Activated B cell treated with CpG ODN at 0.5 μM for 24 hours (primary cell): ENCODE measurements at regions not wholly inside any gene's neighbourhood (a gene's known extent, or its start where the extent isn't known, plus 50 kb on each side); places are given as distances from the start of the nearest gene placed in this dataset.
"Not testable (repeated sequence)": the region's sequence is repeated elsewhere in the genome, so short reads cannot be mapped to it uniquely, and the experiment has no call there.

Experiments
- ATAC-seq: fragments of 200-7000 bp; cut with Tn5 transposase; one replicate; pipeline ENCODE4 v1.10.0; 2021; ENCODE audit warnings: low read depth, mild to moderate bottlenecking, moderate library complexity
- CTCF ChIA-PET: fragments of 350-600 bp; sonication (Branson Sonifier 250); formaldehyde crosslinking; loops from one replicate; lab custom pipeline; 2021; ENCODE audit warnings: antibody characterized with exemption; lab: Charles Lee
- POLR2A ChIA-PET: fragments of 350-600 bp; sonication (Branson Sonifier 250); formaldehyde crosslinking; loops from one replicate; lab custom pipeline; 2021; ENCODE audit warnings: antibody characterized with exemption; lab: Charles Lee
- DNase-seq: peaks from one replicate; pipeline ENCODE4 v3.0.0; 2022
- H3K27ac Mint-ChIP-seq: one replicate; pipeline ENCODE4 v1.8.0; 2020; ENCODE audit warnings: mixed read lengths
- H3K27me3 Mint-ChIP-seq: one replicate; pipeline ENCODE4 v1.8.0; 2021; ENCODE audit warnings: mixed read lengths
- H3K36me3 Mint-ChIP-seq: one replicate; pipeline ENCODE4 v1.8.0; 2021; ENCODE audit warnings: low read depth, mixed read lengths
- H3K4me1 Mint-ChIP-seq: one replicate; pipeline ENCODE4 v1.8.0; 2021; ENCODE audit warnings: mixed read lengths
- H3K4me3 Mint-ChIP-seq: one replicate; pipeline ENCODE4 v1.8.0; 2020; ENCODE audit warnings: mild to moderate bottlenecking, mixed read lengths
- H3K9me3 Mint-ChIP-seq: one replicate; pipeline ENCODE4 v1.8.0; 2020; ENCODE audit warnings: mixed read lengths
- intact Hi-C: fragments of 100-400 bp; cut with micrococcal nuclease; formaldehyde crosslinking; loops from one replicate; pipeline ENCODE4 v1.15.1; 2024
- TF ChIP-seq, protein P1 (sequence below): fragments of 200-600 bp; IDR thresholded peaks from one replicate; pipeline ENCODE4 v1.8.0; 2022; ENCODE audit warnings: antibody characterized with exemption, mild to moderate bottlenecking

GRCh38 chr6:76861403-76861802, 601.9 kb downstream of the HTR1B start:
- intact Hi-C loops, result loop anchor here (5.0 kb wide), 1 partner anchor 1004 kb away; no protein-coding TSS in a partner anchor
- CTCF ChIA-PET, result no interaction called here
- POLR2A ChIA-PET, result no interaction called here
- Mint-ChIP-seq H3K9me3 (peaks cover 2% of the 10 kb centered on the region), H3K27ac (no peak overlapping the region), H3K27me3 (no peaks in the 10 kb centered on the region), H3K36me3 (no peaks in the 10 kb centered on the region), H3K4me1 (no peaks in the 10 kb centered on the region), H3K4me3 (no peak overlapping the region)
- ATAC-seq, result no peak
- TF ChIP-seq, protein P1, sequence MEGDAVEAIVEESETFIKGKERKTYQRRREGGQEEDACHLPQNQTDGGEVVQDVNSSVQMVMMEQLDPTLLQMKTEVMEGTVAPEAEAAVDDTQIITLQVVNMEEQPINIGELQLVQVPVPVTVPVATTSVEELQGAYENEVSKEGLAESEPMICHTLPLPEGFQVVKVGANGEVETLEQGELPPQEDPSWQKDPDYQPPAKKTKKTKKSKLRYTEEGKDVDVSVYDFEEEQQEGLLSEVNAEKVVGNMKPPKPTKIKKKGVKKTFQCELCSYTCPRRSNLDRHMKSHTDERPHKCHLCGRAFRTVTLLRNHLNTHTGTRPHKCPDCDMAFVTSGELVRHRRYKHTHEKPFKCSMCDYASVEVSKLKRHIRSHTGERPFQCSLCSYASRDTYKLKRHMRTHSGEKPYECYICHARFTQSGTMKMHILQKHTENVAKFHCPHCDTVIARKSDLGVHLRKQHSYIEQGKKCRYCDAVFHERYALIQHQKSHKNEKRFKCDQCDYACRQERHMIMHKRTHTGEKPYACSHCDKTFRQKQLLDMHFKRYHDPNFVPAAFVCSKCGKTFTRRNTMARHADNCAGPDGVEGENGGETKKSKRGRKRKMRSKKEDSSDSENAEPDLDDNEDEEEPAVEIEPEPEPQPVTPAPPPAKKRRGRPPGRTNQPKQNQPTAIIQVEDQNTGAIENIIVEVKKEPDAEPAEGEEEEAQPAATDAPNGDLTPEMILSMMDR, result no peak
- no peak for DNase-seq

- POLR2A ChIA-PET, result no interaction called here
- no peak overlapping the region for H3K4me3 Mint-ChIP-seq
- H3K9me3 Mint-ChIP-seq, result peaks cover 3% of the 10 kb centered on the region
- H3K4me1 Mint-ChIP-seq, result no peaks in the 10 kb centered on the region
- H3K27ac Mint-ChIP-seq, result no peak overlapping the region
- H3K27me3 Mint-ChIP-seq, result no peaks in the 10 kb centered on the region
- no peak for DNase-seq
- CTCF ChIA-PET, result no interaction called here
- intact Hi-C loops, result no loop called here
- H3K36me3 Mint-ChIP-seq, result no peaks in the 10 kb centered on the region
- ATAC-seq, result no peak
- TF ChIP-seq, protein P1, result no peak
Measured at GRCh38 chr6:76856065-76856464, 607.2 kb downstream of the HTR1B start.

- CTCF ChIA-PET, result no interaction called here
- TF ChIP-seq, protein P1, result no peak
Measured at GRCh38 chr6:76852776-76853175, 610.5 kb downstream of the HTR1B start.

DNA sequence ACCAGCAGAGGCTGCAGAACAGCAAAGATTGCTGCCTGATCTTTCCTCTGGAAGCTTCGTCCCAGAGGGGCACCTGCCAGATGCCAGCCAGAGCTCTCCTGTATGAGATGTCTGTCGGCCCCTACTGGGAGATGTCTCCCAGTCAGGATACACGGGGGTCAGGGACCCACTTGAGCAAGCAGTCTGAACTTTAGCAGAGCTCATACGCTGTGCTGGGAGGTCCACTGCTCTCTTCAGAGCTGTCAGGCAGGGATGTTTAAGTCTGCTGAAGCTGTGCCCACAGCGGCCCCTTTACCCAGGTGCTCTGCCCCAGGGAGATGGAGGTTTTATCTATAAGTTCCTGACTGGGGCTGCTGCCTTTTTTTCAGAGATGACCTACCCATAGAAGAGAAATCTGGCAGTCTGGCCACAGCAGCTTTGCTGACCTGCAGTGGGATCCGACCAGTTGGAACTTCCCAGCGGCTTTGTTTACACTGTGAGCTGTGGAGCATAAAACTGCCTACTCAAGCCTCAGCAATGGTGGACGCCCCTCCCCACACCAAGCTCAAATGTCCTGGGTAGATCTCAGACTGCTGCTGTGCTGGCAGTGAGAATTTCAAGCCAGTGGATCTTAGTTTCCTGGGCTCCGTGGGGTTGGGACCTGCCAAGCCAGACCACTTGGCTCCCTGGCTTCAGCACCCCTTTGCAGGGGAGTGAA, 613.9 kb downstream of the HTR1B start:
- H3K4me1 Mint-ChIP-seq, H3K27ac Mint-ChIP-seq, H3K4me3 Mint-ChIP-seq, intact Hi-C loops, POLR2A ChIA-PET, H3K27me3 Mint-ChIP-seq, CTCF ChIA-PET, ATAC-seq, DNase-seq, H3K36me3 Mint-ChIP-seq: not testable (repeated sequence)
- H3K9me3 Mint-ChIP-seq, result peaks cover 16% of the 10 kb centered on the region

More at GRCh38 chr6:76852776-76853175, 610.5 kb downstream of the HTR1B start:
- intact Hi-C loops, result no loop called here
- H3K9me3 Mint-ChIP-seq, result peaks cover 3% of the 10 kb centered on the region
- H3K27me3 Mint-ChIP-seq, result no peaks in the 10 kb centered on the region
- H3K27ac Mint-ChIP-seq, result no peak overlapping the region
- ATAC-seq, result no peak
- no peak for DNase-seq
- no peak overlapping the region for H3K4me3 Mint-ChIP-seq
- no peaks in the 10 kb centered on the region for H3K36me3 Mint-ChIP-seq
- POLR2A ChIA-PET, result no interaction called here
- H3K4me1 Mint-ChIP-seq, result no peaks in the 10 kb centered on the region

DNA sequence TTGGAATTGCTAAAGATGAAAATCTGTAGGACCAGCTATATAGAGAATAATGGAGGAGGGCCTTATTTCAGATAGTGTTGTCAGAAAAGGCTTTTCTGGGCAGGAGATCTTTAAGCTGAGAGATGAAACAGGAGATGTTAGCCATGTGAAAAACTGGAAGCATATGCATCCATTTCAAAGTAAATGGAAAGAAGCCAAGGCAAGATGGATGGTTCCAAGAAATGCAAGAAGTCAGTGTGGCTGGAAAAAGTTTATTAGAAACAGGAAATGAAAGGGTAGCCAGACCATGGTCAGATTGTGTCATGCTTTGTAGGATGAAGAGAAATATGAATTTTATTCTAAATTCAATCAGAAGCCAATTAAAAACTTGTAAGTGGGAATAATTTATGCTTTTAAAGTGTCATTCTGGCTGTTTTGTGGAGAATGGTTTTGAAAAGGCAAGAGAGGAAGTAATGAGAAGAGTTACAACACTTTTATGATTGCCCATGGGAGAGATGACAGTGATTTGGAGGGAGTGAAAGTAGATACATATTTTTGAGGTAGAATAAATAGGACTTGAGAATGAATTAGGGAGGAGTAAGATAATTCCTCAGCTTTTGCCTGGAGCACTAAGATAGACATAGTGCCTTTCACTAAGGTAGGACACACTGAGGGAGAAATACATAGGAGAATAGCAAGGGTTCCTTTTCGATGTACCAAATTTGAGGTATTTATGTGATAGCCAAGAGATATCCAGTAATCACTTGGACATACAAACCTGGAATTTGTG, 620.1 kb downstream of the HTR1B start:
- no peak overlapping the region for H3K4me3 Mint-ChIP-seq
- no peaks in the 10 kb centered on the region for H3K27me3 Mint-ChIP-seq
- no peak overlapping the region for H3K27ac Mint-ChIP-seq
- ATAC-seq (no peak), DNase-seq (no peak)
- peaks cover 16% of the 10 kb centered on the region for H3K9me3 Mint-ChIP-seq
- CTCF ChIA-PET, result no interaction called here
- POLR2A ChIA-PET, result no interaction called here
- H3K36me3 Mint-ChIP-seq, result no peaks in the 10 kb centered on the region
- TF ChIP-seq, protein P1, result no peak
- intact Hi-C loops, result no loop called here
- no peaks in the 10 kb centered on the region for H3K4me1 Mint-ChIP-seq
